ENCODE measurements at regions not wholly inside any gene's neighbourhood (a gene's known extent, or its start where the extent isn't known, plus 50 kb on each side); places are given as distances from the start of the nearest gene placed in this dataset.

GRCh38 chr3:193187070-193187722 lies 53.8 kb upstream of the PLAAT1 start:
- Histone ChIP-seq H3K9ac (replicated peaks in 1 of 4; ENCODE audit: extremely low read depth in 1 of 4, low read depth in 3 of 4, low read length in 3 of 4) (no peak overlapping the region), H3K4me2 (ENCODE audit: insufficient read depth in 1 of 2, low read depth in 2 of 2, low read length in 2 of 2) (no peak overlapping the region), H3K4ac (replicated peaks; ENCODE audit: insufficient read length, low read depth, low read length) (no peak overlapping the region), H2AK5ac (ENCODE audit: low read depth, low read length) (no peak overlapping the region), H2BK5ac (ENCODE audit: low read depth, low read length) (no peak overlapping the region), H4K20me1 (replicated peaks in 1 of 2; ENCODE audit: control insufficient read depth in 1 of 2, insufficient read depth in 2 of 2, low read length in 2 of 2) (no peaks in the 10 kb centered on the region), H2BK120ac (replicated peaks; ENCODE audit: low read depth, low read length) (no peak overlapping the region), H3K79me2 (ENCODE audit: control insufficient read depth in 1 of 2, insufficient read depth in 2 of 2, low read length in 2 of 2) (no peaks in the 10 kb centered on the region), H3K27me3 (replicated peaks in 1 of 4; ENCODE audit: control insufficient read depth in 3 of 4, extremely low read depth in 1 of 4, insufficient read depth in 3 of 4, low read length in 3 of 4) (no peaks in the 10 kb centered on the region), H3K79me1 (ENCODE audit: low read depth, low read length) (no peaks in the 10 kb centered on the region), H2BK15ac (ENCODE audit: low read length) (no peak overlapping the region), H4K91ac (replicated peaks; ENCODE audit: insufficient read length, low read length) (no peak overlapping the region), H3K14ac (ENCODE audit: insufficient read length) (no peak overlapping the region), H3K36me3 (ENCODE audit: control insufficient read depth in 2 of 4, insufficient read depth in 4 of 4, low read length in 3 of 4) (no peaks in the 10 kb centered on the region), H2AFZ (ENCODE audit: low read length) (no peak overlapping the region), H2BK12ac (ENCODE audit: low read depth, low read length) (no peak overlapping the region), H3K18ac (ENCODE audit: extremely low read depth, low read length) (no peak overlapping the region), H4K5ac (ENCODE audit: insufficient read length, low read depth, low read length) (no peak overlapping the region), H3K56ac (replicated peaks; ENCODE audit: insufficient read length, low read depth, low read length) (no peak overlapping the region), H3K4me3 (ENCODE audit: extremely low read depth in 1 of 4, insufficient read depth in 2 of 4, low read depth in 3 of 4, low read length in 4 of 4) (no peak overlapping the region), H3K23ac (ENCODE audit: insufficient read length) (no peak overlapping the region), H3K9me3 (ENCODE audit: insufficient read depth in 2 of 2, low read depth in 1 of 2, low read length in 1 of 2) (no peaks in the 10 kb centered on the region), H3K4me1 (replicated peaks in 1 of 4; ENCODE audit: control insufficient read depth in 3 of 4, insufficient read depth in 4 of 4, low read length in 3 of 4) (peaks cover 0 to 3% (median 0%) of the 10 kb centered on the region in 4 experiments; a peak in 1 of 7 replicates), H3K23me2 (ENCODE audit: low read depth, low read length) (no peaks in the 10 kb centered on the region), H3K27ac (ENCODE audit: low read depth, low read length) (no peak overlapping the region), H4K8ac (ENCODE audit: extremely low read depth, insufficient read depth, low read length) (no peak overlapping the region), H2BK20ac (ENCODE audit: low read length) (no peak overlapping the region)
- FAIRE-seq (no peak), DNase-seq (ENCODE audit: low read depth in 1 of 2, low spot score in 2 of 2) (no peak)
- CTCF ChIA-PET (ENCODE audit: partially characterized antibody): interaction anchor here (0.7 to 1.7 kb wide), 7 partner anchors 10 to 619 kb away, joined by 3 to 5 read pairs (median 3); no protein-coding TSS in a partner anchor
- 90% methylated on average over 6 of the region's 6 CpGs; no CpG with 5 or more reads in 1 of the 2 experiments for WGBS, 2 experiments (ENCODE audit: extremely low coverage in 1 of 2, insufficient coverage in 1 of 2, insufficient read length in 1 of 2, insufficient replicate concordance in 2 of 2, low coverage in 1 of 2, low lambda C conversion rate in 2 of 2, missing lambda C conversion rate in 1 of 2)
- POLR2A ChIA-PET (ENCODE audit: partially characterized antibody): no interaction called here
- no peak for TF ChIP-seq ASH2L (IDR thresholded peaks at IDR 0.05; ENCODE audit: low read length)
- TF ChIP-seq YY1 (IDR thresholded peaks at IDR 0.05; ENCODE audit: low read depth, low read length): no peak
- TF ChIP-seq, protein P1, sequence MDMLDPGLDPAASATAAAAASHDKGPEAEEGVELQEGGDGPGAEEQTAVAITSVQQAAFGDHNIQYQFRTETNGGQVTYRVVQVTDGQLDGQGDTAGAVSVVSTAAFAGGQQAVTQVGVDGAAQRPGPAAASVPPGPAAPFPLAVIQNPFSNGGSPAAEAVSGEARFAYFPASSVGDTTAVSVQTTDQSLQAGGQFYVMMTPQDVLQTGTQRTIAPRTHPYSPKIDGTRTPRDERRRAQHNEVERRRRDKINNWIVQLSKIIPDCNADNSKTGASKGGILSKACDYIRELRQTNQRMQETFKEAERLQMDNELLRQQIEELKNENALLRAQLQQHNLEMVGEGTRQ (IDR thresholded peaks at IDR 0.05; ENCODE audit: low read length): no peak
- no peak for TF ChIP-seq ATF3 (IDR thresholded peaks at IDR 0.05; ENCODE audit: insufficient read depth, low read depth, low read length)
- no peak for TF ChIP-seq SAP30 (IDR thresholded peaks at IDR 0.05; ENCODE audit: insufficient read depth, insufficient replicate concordance, low read length)
- no peak for TF ChIP-seq NANOG (IDR thresholded peaks at IDR 0.05; ENCODE audit: insufficient read depth, low read depth, low read length, poor library complexity, severe bottlenecking)
- no peak for TF ChIP-seq TBP (IDR thresholded peaks at IDR 0.05; ENCODE audit: low read depth, low read length)
- no peak for TF ChIP-seq SIRT6 (IDR thresholded peaks at IDR 0.05; ENCODE audit: low read length)
- TF ChIP-seq EP300 (IDR thresholded peaks at IDR 0.05; ENCODE audit: borderline replicate concordance in 1 of 2, low read depth in 2 of 2, low read length in 2 of 2): no peak
- no peak for TF ChIP-seq SRF (IDR thresholded peaks at IDR 0.05; ENCODE audit: low read depth, low read length)
- TF ChIP-seq CHD1 (IDR thresholded peaks at IDR 0.05; ENCODE audit: low read depth, low read length): no peak
- TF ChIP-seq EZH2 (IDR thresholded peaks at IDR 0.05; ENCODE audit: low read depth, low read length, severe bottlenecking): no peak
